SU-DHL-6 (cell line): ENCODE measurements at regions not wholly inside any gene's neighbourhood (a gene's known extent, or its start where the extent isn't known, plus 50 kb on each side); places are given as distances from the start of the nearest gene placed in this dataset.

ENCODE experiments used
- H2AFZ ChIP-seq: fragments of 200-600 bp; sonication (generic); 2 replicates; pipeline ENCODE4 v1.6.1; 2014; ENCODE audit warnings: low read depth, mild to moderate bottlenecking, moderate library complexity, mixed read lengths, antibody characterized with exemption, low read length; ENCODE audit not compliant: severe bottlenecking
- H3F3A ChIP-seq: fragments of 200-600 bp; shearing (Covaris generic); 2 replicates; pipeline ENCODE4 v1.6.0; 2016; ENCODE audit warnings: antibody characterized with exemption, mild to moderate bottlenecking; ENCODE audit not compliant: insufficient read depth
- H3K27ac ChIP-seq: fragments of 200-600 bp; sonication (generic); 2 replicates; pipeline ENCODE4 v1.5.1; 2016; ENCODE audit warnings: low read depth, mild to moderate bottlenecking, low read length, moderate library complexity, mixed read lengths
- H3K27me3 ChIP-seq: fragments of 200-600 bp; sonication (generic), shearing (Covaris generic); 2 replicates; pipeline ENCODE4 v1.6.0; 2014; ENCODE audit warnings: mild to moderate bottlenecking, low read length
- H3K36me3 ChIP-seq: fragments of 200-600 bp; sonication (generic); 2 replicates; pipeline ENCODE4 v1.6.1; 2014; ENCODE audit warnings: mild to moderate bottlenecking, low read length, mixed read lengths
- H3K4me2 ChIP-seq: fragments of 300-600, 200-600 bp; shearing (Covaris generic), sonication (generic); 2 replicates; pipeline ENCODE4 v1.6.0; 2014; ENCODE audit warnings: low read length, low read depth, mild to moderate bottlenecking; ENCODE audit not compliant: poor library complexity, severe bottlenecking
- H3K4me3 ChIP-seq: fragments of 200-600 bp; sonication (generic); 2 replicates; pipeline ENCODE4 v1.5.1; 2014; ENCODE audit warnings: antibody characterized with exemption, low read length, mild to moderate bottlenecking, mixed read lengths; ENCODE audit not compliant: insufficient read depth, poor library complexity, severe bottlenecking
- H3K79me2 ChIP-seq: fragments of 200-600 bp; sonication (generic); 2 replicates; pipeline ENCODE4 v1.6.1; 2014; ENCODE audit warnings: mild to moderate bottlenecking, low read length, moderate library complexity; ENCODE audit not compliant: insufficient read depth
- H3K9ac ChIP-seq: fragments of 200-600 bp; sonication (generic); 2 replicates; pipeline ENCODE4 v1.7.0; 2014; ENCODE audit warnings: mild to moderate bottlenecking, low read length
- H3K9me2 ChIP-seq: fragments of 200-600 bp; sonication (generic); replicated peaks from 2 replicates; pipeline ENCODE4 v1.6.1; 2014; ENCODE audit warnings: low read length; ENCODE audit not compliant: insufficient read depth
- H3K9me3 ChIP-seq: fragments of 200-600 bp; sonication (generic); 2 replicates; pipeline ENCODE4 v1.6.1; 2014; ENCODE audit warnings: low read length, mixed read lengths; ENCODE audit not compliant: insufficient read depth
- H4K20me1 ChIP-seq: fragments of 200-600 bp; sonication (generic); 2 replicates; pipeline ENCODE4 v1.6.1; 2014; ENCODE audit warnings: low read depth, mild to moderate bottlenecking, antibody characterized with exemption, low read length, moderate library complexity, mixed read lengths
- EZH2phosphoT487 ChIP-seq: fragments of 200-600 bp; sonication (generic), shearing (Covaris generic); conservative IDR thresholded peaks from 2 replicates; pipeline ENCODE4 v1.6.1; 2018; ENCODE audit warnings: mild to moderate bottlenecking, antibody characterized with exemption, low read length, moderate library complexity, mixed read lengths
- TF ChIP-seq, protein P1 (sequence below): fragments of 200-600 bp; sonication (generic); IDR thresholded peaks from one replicate; pipeline ENCODE4 v1.5.1; 2017; ENCODE audit warnings: antibody characterized with exemption, mild to moderate bottlenecking, low read length, moderate library complexity; ENCODE audit not compliant: insufficient read depth, poor library complexity, severe bottlenecking

DNA sequence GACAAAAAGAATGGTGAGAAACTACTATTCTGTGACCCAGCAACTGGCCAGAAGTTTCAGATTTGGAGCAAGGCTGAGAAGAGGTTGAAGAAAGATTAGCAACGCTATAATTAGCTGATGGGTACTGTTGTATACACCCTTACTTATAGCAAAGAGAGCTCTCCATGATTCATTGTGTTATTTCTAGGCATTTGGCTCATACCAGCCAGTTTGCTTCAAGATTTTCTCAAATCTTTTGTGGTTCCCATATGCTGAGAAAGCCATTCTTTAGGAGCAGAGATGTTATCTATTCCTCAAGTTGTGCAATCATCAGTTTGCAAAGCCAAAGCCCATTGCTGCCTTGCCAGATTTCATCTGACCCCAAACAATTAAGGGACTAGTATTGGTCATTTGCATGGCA lies 179.4 kb downstream of the ETS1 start:
- H4K20me1 ChIP-seq, result no peaks in the 10 kb centered on the region
- H3K9me2 ChIP-seq, result no peaks in the 10 kb centered on the region
- H3K4me3 ChIP-seq, result no peak overlapping the region
- no peaks in the 10 kb centered on the region for H3K9me3 ChIP-seq
- no peak overlapping the region for H3K4me2 ChIP-seq
- H3K79me2 ChIP-seq, result no peaks in the 10 kb centered on the region
- no peaks in the 10 kb centered on the region for H3K27me3 ChIP-seq
- H3K9ac ChIP-seq, result no peak overlapping the region
- no peaks in the 10 kb centered on the region for H3F3A ChIP-seq
- no peak overlapping the region for H2AFZ ChIP-seq
- H3K36me3 ChIP-seq, result no peaks in the 10 kb centered on the region
- no peak overlapping the region for H3K27ac ChIP-seq
- TF ChIP-seq, protein P1, sequence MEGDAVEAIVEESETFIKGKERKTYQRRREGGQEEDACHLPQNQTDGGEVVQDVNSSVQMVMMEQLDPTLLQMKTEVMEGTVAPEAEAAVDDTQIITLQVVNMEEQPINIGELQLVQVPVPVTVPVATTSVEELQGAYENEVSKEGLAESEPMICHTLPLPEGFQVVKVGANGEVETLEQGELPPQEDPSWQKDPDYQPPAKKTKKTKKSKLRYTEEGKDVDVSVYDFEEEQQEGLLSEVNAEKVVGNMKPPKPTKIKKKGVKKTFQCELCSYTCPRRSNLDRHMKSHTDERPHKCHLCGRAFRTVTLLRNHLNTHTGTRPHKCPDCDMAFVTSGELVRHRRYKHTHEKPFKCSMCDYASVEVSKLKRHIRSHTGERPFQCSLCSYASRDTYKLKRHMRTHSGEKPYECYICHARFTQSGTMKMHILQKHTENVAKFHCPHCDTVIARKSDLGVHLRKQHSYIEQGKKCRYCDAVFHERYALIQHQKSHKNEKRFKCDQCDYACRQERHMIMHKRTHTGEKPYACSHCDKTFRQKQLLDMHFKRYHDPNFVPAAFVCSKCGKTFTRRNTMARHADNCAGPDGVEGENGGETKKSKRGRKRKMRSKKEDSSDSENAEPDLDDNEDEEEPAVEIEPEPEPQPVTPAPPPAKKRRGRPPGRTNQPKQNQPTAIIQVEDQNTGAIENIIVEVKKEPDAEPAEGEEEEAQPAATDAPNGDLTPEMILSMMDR, result no peak
- no peak for TF ChIP-seq EZH2phosphoT487

DNA sequence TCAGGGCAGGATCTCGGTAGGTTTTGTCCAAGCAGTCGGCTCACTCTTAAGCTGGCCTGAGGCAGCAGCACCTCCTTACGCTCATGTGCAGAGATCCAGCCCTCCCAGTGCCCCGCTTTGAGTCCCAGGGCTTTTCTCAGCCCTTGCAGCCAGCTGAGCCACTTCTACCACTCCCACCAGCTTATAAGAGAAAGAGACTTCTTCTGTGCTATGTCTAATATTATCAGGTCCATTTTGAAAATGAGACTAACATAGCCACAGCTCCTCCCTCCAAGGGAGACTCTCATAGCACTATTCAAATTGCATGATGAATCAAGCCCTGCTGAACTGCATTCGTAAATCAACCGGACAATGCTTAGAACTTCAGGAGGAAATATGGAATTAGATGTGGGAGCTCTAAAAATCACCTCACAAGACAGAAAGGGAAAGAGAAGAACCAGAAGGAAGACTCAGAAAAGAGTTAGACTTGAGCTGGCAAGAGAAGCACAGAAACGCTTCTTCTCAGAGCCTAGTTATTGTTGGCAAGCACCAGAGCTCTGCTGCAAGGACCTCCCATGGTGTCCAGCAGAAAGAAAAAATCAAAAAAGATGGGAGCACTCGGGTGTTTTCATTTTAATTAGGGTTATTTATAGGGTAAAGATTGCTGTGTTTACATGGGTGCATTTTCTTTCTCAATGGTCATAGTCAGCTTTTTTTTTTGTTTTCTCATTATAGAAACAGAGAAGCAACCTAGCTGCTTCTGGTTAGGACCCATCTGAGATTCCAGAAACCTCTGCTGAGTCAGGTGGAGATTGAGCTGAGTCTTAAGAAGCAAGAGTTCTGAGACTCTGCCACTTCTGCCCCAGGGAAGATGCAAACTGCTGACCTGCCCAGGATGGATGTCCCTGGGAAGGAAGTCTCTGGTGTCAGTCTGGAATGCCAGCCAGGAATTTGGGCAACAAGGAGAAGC lies 181.4 kb downstream of the ETS1 start:
- Histone ChIP-seq H3K4me3 (no peak overlapping the region), H3K4me2 (no peak overlapping the region), H3F3A (no peaks in the 10 kb centered on the region), H2AFZ (no peak overlapping the region), H3K9me2 (no peaks in the 10 kb centered on the region), H3K9me3 (no peaks in the 10 kb centered on the region), H3K27me3 (no peaks in the 10 kb centered on the region), H3K9ac (no peak overlapping the region), H4K20me1 (no peaks in the 10 kb centered on the region), H3K27ac (no peak overlapping the region), H3K79me2 (no peaks in the 10 kb centered on the region), H3K36me3 (no peaks in the 10 kb centered on the region)
- no peak for TF ChIP-seq EZH2phosphoT487

DNA sequence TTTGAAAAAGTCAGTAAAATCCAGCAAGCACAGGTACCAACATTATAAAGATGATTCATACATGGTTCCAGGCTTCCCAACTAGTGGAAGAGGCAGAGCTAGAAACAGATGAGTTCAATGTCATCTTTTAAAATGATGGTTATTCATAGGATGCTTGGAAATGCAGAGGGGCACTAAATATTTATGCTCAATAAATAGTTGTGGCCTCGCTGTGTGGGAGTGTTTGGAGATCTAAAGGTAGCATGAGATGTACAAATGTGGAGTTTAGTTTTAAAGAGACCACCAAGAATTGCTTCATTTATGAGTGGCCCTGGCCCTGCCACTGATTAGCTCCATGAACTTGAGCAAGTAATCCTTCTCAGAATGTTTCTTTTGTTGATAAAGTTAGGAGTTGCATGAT lies 182.2 kb downstream of the ETS1 start:
- TF ChIP-seq, protein P1, result no peak
- no peak for TF ChIP-seq EZH2phosphoT487
- no peaks in the 10 kb centered on the region for H3F3A ChIP-seq
- H3K79me2 ChIP-seq, result no peaks in the 10 kb centered on the region
- H3K9me2 ChIP-seq, result no peaks in the 10 kb centered on the region
- H3K9ac ChIP-seq, result no peak overlapping the region
- no peak overlapping the region for H3K4me2 ChIP-seq
- no peaks in the 10 kb centered on the region for H3K27me3 ChIP-seq
- H3K4me3 ChIP-seq, result no peak overlapping the region
- H3K36me3 ChIP-seq, result no peaks in the 10 kb centered on the region
- no peak overlapping the region for H2AFZ ChIP-seq
- no peaks in the 10 kb centered on the region for H3K9me3 ChIP-seq
- H4K20me1 ChIP-seq, result no peaks in the 10 kb centered on the region
- H3K27ac ChIP-seq, result no peak overlapping the region

DNA sequence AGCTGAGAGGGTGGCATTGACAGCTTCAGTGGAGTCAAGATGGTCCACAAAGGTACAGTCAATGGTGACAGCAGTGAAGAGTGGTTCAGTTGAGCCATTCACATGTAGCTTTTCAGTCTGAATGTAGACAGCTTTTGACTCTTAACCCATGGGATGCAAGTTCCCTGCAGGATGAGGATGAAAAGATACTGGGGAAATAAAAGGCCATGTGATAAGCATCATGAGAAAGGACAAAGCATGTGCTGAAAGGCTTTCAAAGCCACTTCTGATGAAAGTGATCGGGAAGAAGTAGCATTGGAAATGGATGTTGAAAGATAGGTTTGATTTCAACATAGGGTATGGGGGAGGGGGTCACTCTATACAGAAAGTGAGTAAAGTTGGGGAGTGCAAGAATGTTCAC lies 182.9 kb downstream of the ETS1 start:
- no peak overlapping the region for H3K4me3 ChIP-seq
- no peaks in the 10 kb centered on the region for H3K27me3 ChIP-seq
- H3K27ac ChIP-seq, result no peak overlapping the region
- TF ChIP-seq, protein P1, result no peak
- TF ChIP-seq EZH2phosphoT487, result no peak
- no peaks in the 10 kb centered on the region for H4K20me1 ChIP-seq
- H3K4me2 ChIP-seq, result no peak overlapping the region
- H2AFZ ChIP-seq, result no peak overlapping the region
- no peaks in the 10 kb centered on the region for H3K79me2 ChIP-seq
- no peaks in the 10 kb centered on the region for H3K9me2 ChIP-seq
- H3K9ac ChIP-seq, result no peak overlapping the region
- no peaks in the 10 kb centered on the region for H3K36me3 ChIP-seq
- H3K9me3 ChIP-seq, result no peaks in the 10 kb centered on the region
- no peaks in the 10 kb centered on the region for H3F3A ChIP-seq
